ENCODE measurements at regions not wholly inside any gene's neighbourhood (a gene's known extent, or its start where the extent isn't known, plus 50 kb on each side); places are given as distances from the start of the nearest gene placed in this dataset.

DNA sequence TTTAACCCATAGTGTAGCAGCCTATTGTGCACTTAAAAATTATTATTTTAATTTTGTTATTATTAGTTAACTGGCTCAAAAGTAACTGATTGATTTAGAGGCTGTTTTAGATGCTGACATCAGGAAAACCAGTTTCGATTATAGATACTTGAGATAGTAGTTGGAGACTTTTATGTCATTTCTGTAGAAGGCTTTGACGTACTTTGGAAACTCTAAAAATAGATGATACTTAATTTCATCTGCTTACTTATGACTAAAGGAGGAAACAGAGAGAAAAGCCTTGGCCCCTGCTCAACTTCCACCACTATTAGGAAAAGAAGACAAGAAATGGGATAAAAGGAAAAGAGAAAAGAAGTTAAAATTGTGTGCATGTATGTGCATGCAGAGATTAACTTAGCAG, 219.3 kb upstream of the HMGA2 start:
- peaks cover 0 to 9% of the 10 kb centered on the region in 2 experiments; a peak in 1 of 5 replicates for H3K4me1 ChIP-seq (replicated peaks in 1 of 2; ENCODE audit: control insufficient read depth in 2 of 2, insufficient read depth in 2 of 2, low read length in 2 of 2)
- H3K9me3 ChIP-seq (replicated peaks; ENCODE audit: control insufficient read depth, insufficient read depth, low read depth, low read length) = peaks cover 2% of the 10 kb centered on the region; the same call in 1 of the 2 replicates
- intact Hi-C loops (cut with micrococcal nuclease) = no loop called here
- no peaks in the 10 kb centered on the region for H4K20me1 ChIP-seq (replicated peaks; ENCODE audit: control insufficient read depth, insufficient read depth, low read length)
- TF ChIP-seq MAFF (IDR thresholded peaks at IDR 0.05; ENCODE audit: low read length) (no peak), ZNF644 (tag; IDR thresholded peaks at IDR 0.05; ENCODE audit: low read depth) (no peak), ZC3H8 (IDR thresholded peaks at IDR 0.05) (no peak), NR1H2 (CRISPR knock-in tag; IDR thresholded peaks at IDR 0.05) (no peak)
- no peaks in the 10 kb centered on the region for H3K9me1 ChIP-seq (ENCODE audit: control insufficient read depth, insufficient read depth, low read length)
- no peak overlapping the region for H3K27ac ChIP-seq (ENCODE audit: extremely low read depth, low read depth, low read length)
- ChIA-PET POLR2A (interaction anchor here (0.9 kb wide), 1 partner anchor 374 kb away, joined by 3 read pairs; no protein-coding TSS in a partner anchor), CTCF (ENCODE audit: low intra/inter-chr PET ratio) (no interaction called here)
- WGBS (ENCODE audit: insufficient coverage, low coverage, missing lambda C conversion rate) = 35% methylated on average over 2 of the region's 2 CpGs
- in situ Hi-C loops (cut with MboI) = no loop called here
- H3K9ac ChIP-seq (ENCODE audit: insufficient read depth in 1 of 2, low read depth in 2 of 2, low read length in 2 of 2) = no peak overlapping the region
- no peak for FAIRE-seq
- no peak overlapping the region for H3K4me3 ChIP-seq
- no peak for ATAC-seq
- H3K27me3 ChIP-seq (ENCODE audit: control insufficient read depth in 2 of 2, insufficient read depth in 2 of 2, low read length in 2 of 2) = no peaks in the 10 kb centered on the region
- BruUV-seq (replicated peaks) = no TSS peak
- no peaks in the 10 kb centered on the region for H3K79me2 ChIP-seq (ENCODE audit: control insufficient read depth, insufficient read depth, low read length)
- peak overlapping the region; percentile 22 for H2AFZ ChIP-seq (ENCODE audit: low read depth, low read length)
- no peak for DNase-seq (ENCODE audit: extremely low read depth in 1 of 4, low spot score in 3 of 4)
- H3K36me3 ChIP-seq (ENCODE audit: control insufficient read depth, insufficient read depth, low read length) = no peaks in the 10 kb centered on the region
- H3K4me2 ChIP-seq (ENCODE audit: insufficient read depth, low read length) = no peak overlapping the region

DNA sequence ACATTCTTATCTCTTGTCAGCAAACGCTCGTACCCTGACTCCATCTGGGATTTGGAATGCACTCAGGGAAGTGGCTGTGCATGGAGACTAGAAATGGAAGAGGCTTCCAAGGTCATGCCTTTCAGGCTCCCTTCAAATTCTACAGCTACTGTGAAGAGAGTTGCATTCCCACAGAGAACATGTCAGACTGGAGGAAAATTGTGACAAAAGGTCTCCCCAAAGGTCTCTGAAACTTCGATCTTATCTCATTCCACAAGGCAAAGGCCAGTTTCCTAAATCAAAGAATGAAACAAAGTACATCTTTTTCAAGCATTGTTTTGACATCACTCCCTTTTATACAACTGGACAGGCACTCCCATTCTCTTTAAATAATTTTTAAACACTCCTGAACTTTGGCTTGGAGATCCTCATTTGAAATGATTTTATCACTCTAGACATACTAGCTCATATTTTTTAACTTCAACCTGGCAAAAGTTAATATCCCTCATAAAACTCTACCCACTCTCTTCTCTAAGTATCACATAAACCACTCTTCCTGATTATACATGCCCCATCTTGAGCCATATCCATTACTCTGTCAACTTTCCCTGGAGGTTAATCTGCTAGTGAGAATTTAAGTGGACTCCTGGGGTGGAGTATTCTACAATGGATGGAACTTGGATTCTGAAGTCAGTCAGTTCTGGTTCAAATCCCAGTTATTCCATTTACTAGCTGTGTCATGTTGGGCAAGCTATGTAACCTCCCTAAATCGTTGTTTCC, 218.1 kb upstream of the HMGA2 start:
- DNase-seq (ENCODE audit: extremely low read depth in 1 of 4, low spot score in 3 of 4) (peak; percentile 14 to 20 (median 18)), FAIRE-seq (no peak), ATAC-seq (no peak)
- Histone ChIP-seq H3K79me2 (ENCODE audit: control insufficient read depth, insufficient read depth, low read length) (no peaks in the 10 kb centered on the region), H3K9me3 (replicated peaks; ENCODE audit: control insufficient read depth, insufficient read depth, low read depth, low read length) (peaks cover 2% of the 10 kb centered on the region; the same call in 1 of the 2 replicates), H3K9ac (ENCODE audit: insufficient read depth in 1 of 2, low read depth in 2 of 2, low read length in 2 of 2) (no peak overlapping the region), H2AFZ (ENCODE audit: low read depth, low read length) (peak overlapping the region; percentile 69), H4K20me1 (replicated peaks; ENCODE audit: control insufficient read depth, insufficient read depth, low read length) (no peaks in the 10 kb centered on the region), H3K4me3 (no peak overlapping the region), H3K4me2 (ENCODE audit: insufficient read depth, low read length) (no peak overlapping the region; the same call in 1 of the 2 replicates), H3K4me1 (replicated peaks in 1 of 2; ENCODE audit: control insufficient read depth in 2 of 2, insufficient read depth in 2 of 2, low read length in 2 of 2) (peaks cover 0 to 9% of the 10 kb centered on the region in 2 experiments; a peak in 1 of 5 replicates), H3K27ac (ENCODE audit: extremely low read depth, low read depth, low read length) (no peak overlapping the region), H3K9me1 (ENCODE audit: control insufficient read depth, insufficient read depth, low read length) (no peaks in the 10 kb centered on the region), H3K36me3 (ENCODE audit: control insufficient read depth, insufficient read depth, low read length) (no peaks in the 10 kb centered on the region), H3K27me3 (ENCODE audit: control insufficient read depth in 2 of 2, insufficient read depth in 2 of 2, low read length in 2 of 2) (no peaks in the 10 kb centered on the region)
- ChIA-PET CTCF (ENCODE audit: low intra/inter-chr PET ratio) (no interaction called here), POLR2A (no interaction called here)
- intact Hi-C loops (cut with micrococcal nuclease) = no loop called here
- TF ChIP-seq TAL1 (IDR thresholded peaks at IDR 0.05) = 0 out of 2 replicates have a peak, but pooled peaks have one; percentile 4
- TF ChIP-seq FOXA1 (IDR thresholded peaks at IDR 0.05; ENCODE audit: borderline replicate concordance) = no peak
- 0 out of 2 replicates have a peak, but pooled peaks have one; percentile 23 for TF ChIP-seq ESRRA (IDR thresholded peaks at IDR 0.05; ENCODE audit: borderline replicate concordance, low read depth)
- TF ChIP-seq TEAD4 (IDR thresholded peaks at IDR 0.05; ENCODE audit: low read length) = 0 out of 2 replicates have a peak, but pooled peaks have one; percentile 17
- no peak for TF ChIP-seq TEAD4 (CRISPR knock-in tag; IDR thresholded peaks at IDR 0.05; ENCODE audit: borderline replicate concordance)
- TF ChIP-seq CBFA2T3 (IDR thresholded peaks at IDR 0.05) = peak; percentile 43
- peak; percentile 19; the same call in 1 of the 2 replicates for TF ChIP-seq FOSL1 (tag; conservative IDR thresholded peaks at IDR 0.05)
- WGBS (ENCODE audit: insufficient coverage, low coverage, missing lambda C conversion rate) = 7% methylated on average over 4 of the region's 4 CpGs
- in situ Hi-C loops (cut with MboI) = no loop called here
- no TSS peak for BruUV-seq (replicated peaks)
